Spleen (tissue), 7 donors: ENCODE measurements at regions not wholly inside any gene's neighbourhood (a gene's known extent, or its start where the extent isn't known, plus 50 kb on each side); places are given as distances from the start of the nearest gene placed in this dataset.

ENCODE experiments used
- CTCF ChIP-seq, 11 experiments: fragments of 200-600 bp in 7 of 11; fragments of 450-650 bp in 4 of 11; sonication (generic) in 4 of 11; IDR thresholded peaks in 8 of 11; conservative IDR thresholded peaks in 3 of 11; 1 replicate in 7 of 11; 2 replicates in 4 of 11; pipeline versions ENCODE4 v1.4.0 to v1.8.0; 2016 to 2021; ENCODE audit warnings: antibody characterized with exemption in 11 of 11, inconsistent platforms in 4 of 11, mild to moderate bottlenecking in 1 of 11
- POLR2A ChIP-seq, 3 donors: fragments of 450-650 bp; IDR thresholded peaks; one replicate each; pipeline ENCODE4 v1.5.1; 2017; ENCODE audit warnings: antibody characterized with exemption in 3 of 3, mild to moderate bottlenecking in 1 of 3
- POLR2AphosphoS5 ChIP-seq, 3 donors: sonication (generic); formaldehyde crosslinking; IDR thresholded peaks; one replicate each; pipeline ENCODE4 v1.5.1; 2017; ENCODE audit warnings: antibody characterized with exemption in 3 of 3
- donor health status: DM: no; HTN: no; CAD: no; lungs with moderate emphysema.
- donor health status: DM: no; HTN: no; CAD: no.
- donor health status: DM: no; HTN: no; CAD: no.

- TF ChIP-seq CTCF (IDR thresholded peaks at IDR 0.05 in 8 of 11, conservative IDR thresholded peaks at IDR 0.05 in 3 of 11): no peak
- no peak for TF ChIP-seq POLR2AphosphoS5 (IDR thresholded peaks at IDR 0.05)
- no peak for TF ChIP-seq POLR2A (IDR thresholded peaks at IDR 0.05)
Measured at GRCh38 chr2:66239655-66240054, 195.3 kb upstream of the MEIS1 start.
